ENCODE measurements at regions not wholly inside any gene's neighbourhood (a gene's known extent, or its start where the extent isn't known, plus 50 kb on each side); places are given as distances from the start of the nearest gene placed in this dataset.

- no peak overlapping the region for H3K4me3 ChIP-seq (ENCODE audit: low read length)
- POLR2A ChIA-PET: no interaction called here
- no peaks in the 10 kb centered on the region for H3K27me3 Mint-ChIP-seq
- intact Hi-C loops (cut with DNase I, micrococcal nuclease): no loop called here
- no peaks in the 10 kb centered on the region for H3K36me3 Mint-ChIP-seq (ENCODE audit: low read depth)
- DNase-seq (no peak), ATAC-seq (ENCODE audit: poor library complexity) (no peak)
- H3K27ac ChIP-seq (ENCODE audit: low read depth in 1 of 2, low read length in 2 of 2): no peak overlapping the region
- no peaks in the 10 kb centered on the region for H3K36me3 ChIP-seq (ENCODE audit: insufficient read depth, low read length)
- peaks cover 10% of the 10 kb centered on the region for H3K9me3 Mint-ChIP-seq
- CTCF ChIA-PET: no interaction called here
- TF ChIP-seq CTCF (IDR thresholded peaks at IDR 0.05): no peak
- H3K27ac Mint-ChIP-seq: no peak overlapping the region
- H3K4me3 Mint-ChIP-seq: no peak overlapping the region
- H3K4me1 ChIP-seq (ENCODE audit: insufficient read depth, low read length): no peaks in the 10 kb centered on the region
- no peaks in the 10 kb centered on the region for H3K4me1 Mint-ChIP-seq (ENCODE audit: low read depth)
- H3K9me3 ChIP-seq (ENCODE audit: control insufficient read depth in 1 of 2, insufficient read depth in 1 of 2, low read length in 2 of 2): no peaks in the 10 kb centered on the region
- no peaks in the 10 kb centered on the region for H3K27me3 ChIP-seq (ENCODE audit: control insufficient read depth in 1 of 2, insufficient read depth in 2 of 2, low read length in 2 of 2)
Observed at GRCh38 chr6:85245004-85245403, 204.9 kb upstream of the NT5E start.

- H3K9me3 Mint-ChIP-seq: no peaks in the 10 kb centered on the region
- no peaks in the 10 kb centered on the region for H3K4me1 Mint-ChIP-seq (ENCODE audit: low read depth)
- Histone ChIP-seq H3K27me3 (ENCODE audit: control insufficient read depth in 1 of 2, insufficient read depth in 2 of 2, low read length in 2 of 2) (no peaks in the 10 kb centered on the region), H3K9me3 (ENCODE audit: control insufficient read depth in 1 of 2, insufficient read depth in 1 of 2, low read length in 2 of 2) (no peaks in the 10 kb centered on the region), H3K27ac (ENCODE audit: low read depth in 1 of 2, low read length in 2 of 2) (no peak overlapping the region), H3K4me1 (ENCODE audit: insufficient read depth, low read length) (no peaks in the 10 kb centered on the region), H3K4me3 (ENCODE audit: low read length) (no peak overlapping the region), H3K36me3 (ENCODE audit: insufficient read depth, low read length) (no peaks in the 10 kb centered on the region)
- H3K27ac Mint-ChIP-seq: no peak overlapping the region
- ChIA-PET CTCF (no interaction called here), POLR2A (no interaction called here)
- no peaks in the 10 kb centered on the region for H3K36me3 Mint-ChIP-seq (ENCODE audit: low read depth)
- ATAC-seq (ENCODE audit: poor library complexity) (no peak), DNase-seq (no peak)
- intact Hi-C loops (cut with DNase I, micrococcal nuclease): no loop called here
- H3K4me3 Mint-ChIP-seq: no peak overlapping the region
- H3K27me3 Mint-ChIP-seq: no peaks in the 10 kb centered on the region
- no peak for TF ChIP-seq CTCF (IDR thresholded peaks at IDR 0.05)
Observed at GRCh38 chr6:85241498-85242052, 208.3 kb upstream of the NT5E start.

GRCh38 chr6:85240787-85241385 lies 209.0 kb upstream of the NT5E start:
- no peak for TF ChIP-seq CTCF (IDR thresholded peaks at IDR 0.05)
- intact Hi-C loops (cut with DNase I, micrococcal nuclease): no loop called here
- Histone ChIP-seq H3K27ac (ENCODE audit: low read depth in 1 of 2, low read length in 2 of 2) (no peak overlapping the region), H3K4me1 (ENCODE audit: insufficient read depth, low read length) (no peaks in the 10 kb centered on the region), H3K9me3 (ENCODE audit: control insufficient read depth in 1 of 2, insufficient read depth in 1 of 2, low read length in 2 of 2) (no peaks in the 10 kb centered on the region), H3K27me3 (ENCODE audit: control insufficient read depth in 1 of 2, insufficient read depth in 2 of 2, low read length in 2 of 2) (no peaks in the 10 kb centered on the region), H3K36me3 (ENCODE audit: insufficient read depth, low read length) (no peaks in the 10 kb centered on the region), H3K4me3 (ENCODE audit: low read length) (no peak overlapping the region)
- Mint-ChIP-seq H3K36me3 (ENCODE audit: low read depth) (no peaks in the 10 kb centered on the region), H3K27me3 (no peaks in the 10 kb centered on the region), H3K4me3 (no peak overlapping the region), H3K27ac (no peak overlapping the region), H3K9me3 (no peaks in the 10 kb centered on the region), H3K4me1 (ENCODE audit: low read depth) (no peaks in the 10 kb centered on the region)
- POLR2A ChIA-PET: no interaction called here
- ATAC-seq (ENCODE audit: poor library complexity): no peak
- DNase-seq: no peak
- CTCF ChIA-PET: no interaction called here

All from CD4-positive, alpha-beta T cell (primary cell).